ENCODE measurements at regions not wholly inside any gene's neighbourhood (a gene's known extent, or its start where the extent isn't known, plus 50 kb on each side); places are given as distances from the start of the nearest gene placed in this dataset.

- TF ChIP-seq HES1 (IDR thresholded peaks at IDR 0.05; ENCODE audit: low read depth) (no peak), ATF3 (IDR thresholded peaks at IDR 0.05) (no peak), ATF3 (CRISPR knock-in tag; conservative IDR thresholded peaks at IDR 0.05) (no peak), CREB3L1 (IDR thresholded peaks at IDR 0.05; ENCODE audit: borderline replicate concordance, low read depth) (no peak), STAT5A (IDR thresholded peaks at IDR 0.05; ENCODE audit: borderline replicate concordance, low read length) (no peak), ZBTB40 (IDR thresholded peaks at IDR 0.05) (no peak), ZBTB40 (CRISPR knock-in tag; IDR thresholded peaks at IDR 0.05) (no peak), MXI1 (IDR thresholded peaks at IDR 0.05; ENCODE audit: low read depth, low read length) (no peak), TAF1 (IDR thresholded peaks at IDR 0.05; ENCODE audit: control insufficient read depth, extremely low read depth, insufficient read depth, low read length, severe bottlenecking) (no peak), SIN3B (IDR thresholded peaks at IDR 0.05; ENCODE audit: low read depth) (no peak), ZBTB2 (IDR thresholded peaks at IDR 0.05) (no peak), DPF2 (IDR thresholded peaks at IDR 0.05) (no peak), SRF (CRISPR knock-in tag; IDR thresholded peaks at IDR 0.05) (no peak)
Measured at GRCh38 chr13:74661851-74662250, 527.6 kb upstream of the KLF12 start.

All from K562 (cell line).